ENCODE measurements at regions not wholly inside any gene's neighbourhood (a gene's known extent, or its start where the extent isn't known, plus 50 kb on each side); places are given as distances from the start of the nearest gene placed in this dataset.

- no peaks in the 10 kb centered on the region for H3K9me3 ChIP-seq
- TF ChIP-seq, protein P1, sequence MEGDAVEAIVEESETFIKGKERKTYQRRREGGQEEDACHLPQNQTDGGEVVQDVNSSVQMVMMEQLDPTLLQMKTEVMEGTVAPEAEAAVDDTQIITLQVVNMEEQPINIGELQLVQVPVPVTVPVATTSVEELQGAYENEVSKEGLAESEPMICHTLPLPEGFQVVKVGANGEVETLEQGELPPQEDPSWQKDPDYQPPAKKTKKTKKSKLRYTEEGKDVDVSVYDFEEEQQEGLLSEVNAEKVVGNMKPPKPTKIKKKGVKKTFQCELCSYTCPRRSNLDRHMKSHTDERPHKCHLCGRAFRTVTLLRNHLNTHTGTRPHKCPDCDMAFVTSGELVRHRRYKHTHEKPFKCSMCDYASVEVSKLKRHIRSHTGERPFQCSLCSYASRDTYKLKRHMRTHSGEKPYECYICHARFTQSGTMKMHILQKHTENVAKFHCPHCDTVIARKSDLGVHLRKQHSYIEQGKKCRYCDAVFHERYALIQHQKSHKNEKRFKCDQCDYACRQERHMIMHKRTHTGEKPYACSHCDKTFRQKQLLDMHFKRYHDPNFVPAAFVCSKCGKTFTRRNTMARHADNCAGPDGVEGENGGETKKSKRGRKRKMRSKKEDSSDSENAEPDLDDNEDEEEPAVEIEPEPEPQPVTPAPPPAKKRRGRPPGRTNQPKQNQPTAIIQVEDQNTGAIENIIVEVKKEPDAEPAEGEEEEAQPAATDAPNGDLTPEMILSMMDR (IDR thresholded peaks at IDR 0.05 in 4 of 5, conservative IDR thresholded peaks at IDR 0.05 in 1 of 5): no peak
- no peak for TF ChIP-seq POLR2A (IDR thresholded peaks at IDR 0.05)
- DNase-seq (no peak), ATAC-seq (no peak)
- in situ Hi-C loops (cut with MboI; ENCODE audit: low sequenced_read_pairs in 4 of 4): no loop called here
- H3K36me3 ChIP-seq: no peaks in the 10 kb centered on the region
- no peaks in the 10 kb centered on the region for H3K4me1 ChIP-seq
- H3K27me3 ChIP-seq: no peaks in the 10 kb centered on the region
- no peak overlapping the region for H3K4me3 ChIP-seq
- intact Hi-C loops (cut with DNase I; ENCODE audit: low total_unique reads): no loop called here
- H3K27ac ChIP-seq: no peak overlapping the region
Measured at GRCh38 chr3:177561365-177561764, 364.1 kb upstream of the TBL1XR1 start.

GRCh38 chr3:177561769-177562392, 364.6 kb upstream of the TBL1XR1 start:
- in situ Hi-C loops (cut with MboI; ENCODE audit: low sequenced_read_pairs in 4 of 4) (no loop called here), intact Hi-C loops (cut with DNase I; ENCODE audit: low total_unique reads) (no loop called here)
- no peak for TF ChIP-seq POLR2A (IDR thresholded peaks at IDR 0.05)
- TF ChIP-seq, protein P1 (IDR thresholded peaks at IDR 0.05 in 4 of 5, conservative IDR thresholded peaks at IDR 0.05 in 1 of 5): no peak

GRCh38 chr3:177563243-177563780, 366.0 kb upstream of the TBL1XR1 start:
- ATAC-seq (no peak), DNase-seq (no peak)
- H3K27ac ChIP-seq: no peak overlapping the region
- TF ChIP-seq, protein P1 (IDR thresholded peaks at IDR 0.05 in 4 of 5, conservative IDR thresholded peaks at IDR 0.05 in 1 of 5): no peak
- no peak for TF ChIP-seq POLR2A (IDR thresholded peaks at IDR 0.05)
- intact Hi-C loops (cut with DNase I; ENCODE audit: low total_unique reads) (no loop called here), in situ Hi-C loops (cut with MboI; ENCODE audit: low sequenced_read_pairs in 4 of 4) (no loop called here)
- H3K27me3 ChIP-seq: no peaks in the 10 kb centered on the region
- no peaks in the 10 kb centered on the region for H3K36me3 ChIP-seq
- H3K9me3 ChIP-seq: no peaks in the 10 kb centered on the region
- no peaks in the 10 kb centered on the region for H3K4me1 ChIP-seq
- H3K4me3 ChIP-seq: no peak overlapping the region

More at GRCh38 chr3:177561769-177562392, 364.6 kb upstream of the TBL1XR1 start:
- no peaks in the 10 kb centered on the region for H3K36me3 ChIP-seq
- H3K4me1 ChIP-seq: no peaks in the 10 kb centered on the region
- ATAC-seq (no peak), DNase-seq (no peak)
- no peak overlapping the region for H3K4me3 ChIP-seq
- H3K9me3 ChIP-seq: no peaks in the 10 kb centered on the region
- H3K27ac ChIP-seq: no peak overlapping the region
- H3K27me3 ChIP-seq: no peaks in the 10 kb centered on the region

- Histone ChIP-seq H3K4me3 (no peak overlapping the region), H3K36me3 (no peaks in the 10 kb centered on the region), H3K9me3 (no peaks in the 10 kb centered on the region), H3K4me1 (no peaks in the 10 kb centered on the region), H3K27me3 (no peaks in the 10 kb centered on the region), H3K27ac (no peak overlapping the region)
- ATAC-seq (no peak), DNase-seq (no peak)
- TF ChIP-seq, protein P1 (IDR thresholded peaks at IDR 0.05 in 4 of 5, conservative IDR thresholded peaks at IDR 0.05 in 1 of 5): no peak
- intact Hi-C loops (cut with DNase I; ENCODE audit: low total_unique reads): no loop called here
- in situ Hi-C loops (cut with MboI; ENCODE audit: low sequenced_read_pairs in 4 of 4): no loop called here
Measured at GRCh38 chr3:177563792-177564191, 366.5 kb upstream of the TBL1XR1 start.

DNA sequence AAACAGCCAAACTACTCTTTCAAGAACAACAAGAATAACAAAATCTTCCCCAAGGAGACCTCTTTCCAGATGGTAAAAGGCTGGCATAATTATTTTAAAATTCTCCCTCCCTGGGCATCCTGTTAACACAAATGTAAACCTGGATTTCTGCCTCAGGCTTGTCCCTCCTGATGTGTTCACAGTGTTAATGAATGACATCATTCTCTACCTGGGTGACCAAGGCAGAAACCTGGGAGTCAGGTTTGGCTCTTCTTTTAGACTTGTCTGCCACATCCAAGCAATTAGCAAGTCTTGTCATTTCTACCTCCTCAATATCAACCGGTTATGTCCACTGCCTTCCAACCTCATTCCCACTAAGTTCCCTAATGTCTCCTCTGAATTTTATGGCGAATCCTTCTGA, 368.7 kb upstream of the TBL1XR1 start:
- Histone ChIP-seq H3K27me3 (no peaks in the 10 kb centered on the region), H3K9me3 (no peaks in the 10 kb centered on the region), H3K4me3 (no peak overlapping the region), H3K27ac (no peak overlapping the region), H3K4me1 (no peaks in the 10 kb centered on the region), H3K36me3 (no peaks in the 10 kb centered on the region)
- intact Hi-C loops (cut with DNase I; ENCODE audit: low total_unique reads): no loop called here
- TF ChIP-seq, protein P1 (IDR thresholded peaks at IDR 0.05 in 4 of 5, conservative IDR thresholded peaks at IDR 0.05 in 1 of 5): no peak
- TF ChIP-seq POLR2A (IDR thresholded peaks at IDR 0.05): no peak
- DNase-seq (no peak), ATAC-seq (no peak)
- in situ Hi-C loops (cut with MboI; ENCODE audit: low sequenced_read_pairs in 4 of 4): no loop called here
